Endothelial cell of umbilical vein (primary cell): ENCODE measurements at regions not wholly inside any gene's neighbourhood (a gene's known extent, or its start where the extent isn't known, plus 50 kb on each side); places are given as distances from the start of the nearest gene placed in this dataset.

Experiments used
- BruUV-seq: library from RNA; stranded (reverse); fragments of 400-500 nt; replicated peaks from 2 replicates; lab custom pipeline; 2021; lab: Mats Ljungman, UMichigan
- CTCF ChIA-PET: fragments of 300-600, 350-600 bp; sonication (Branson Sonifier 250); formaldehyde crosslinking; loops from one replicate; lab custom pipeline; 2021; ENCODE audit warnings: antibody characterized with exemption, inconsistent platforms; lab: Charles Lee
- POLR2A ChIA-PET: fragments of 300-600, 350-600 bp; sonication (Branson Sonifier 250); formaldehyde crosslinking; loops from one replicate; lab custom pipeline; 2021; ENCODE audit warnings: antibody characterized with exemption, inconsistent platforms; lab: Charles Lee
- DNase-seq: peaks from one replicate; pipeline ENCODE4 v3.0.0-alpha.2; 2011; ENCODE audit warnings: low read depth, low spot score
- FAIRE-seq: peaks from 2 replicates; lab custom pipeline; 2011; peaks lifted over from hg19 to GRCh38; lab: Jason Lieb, UNC
- H2AFZ ChIP-seq: 2 replicates; pipeline ENCODE4 v1.6.0; 2012; ENCODE audit warnings: low read depth, low read length, control low read depth, inconsistent platforms
- H3K27ac ChIP-seq: 2 replicates; pipeline ENCODE4 v1.5.1; 2011; ENCODE audit warnings: low read depth, mild to moderate bottlenecking, control low read depth, low read length, moderate library complexity; ENCODE audit not compliant: insufficient read depth
- H3K27me3 ChIP-seq, 2 experiments: 2 replicates each; pipeline versions ENCODE4 v1.6.0 to v1.6.1; 2011; ENCODE audit warnings: low read length in 2 of 2, mixed read lengths in 1 of 2; ENCODE audit not compliant: control insufficient read depth in 2 of 2, insufficient read depth in 2 of 2
- H3K36me3 ChIP-seq, 2 experiments: 2 replicates in 1 of 2; 3 replicates in 1 of 2; pipeline ENCODE4 v1.5.1; 2011; ENCODE audit warnings: low read length in 2 of 2, mild to moderate bottlenecking in 1 of 2, moderate library complexity in 1 of 2; ENCODE audit not compliant: control insufficient read depth in 2 of 2, insufficient read depth in 2 of 2; ENCODE audit errors: extremely low read depth in 1 of 2
- H3K4me1 ChIP-seq: 3 replicates; pipeline ENCODE4 v1.5.1; 2011; ENCODE audit warnings: mild to moderate bottlenecking, low read length; ENCODE audit not compliant: control insufficient read depth, insufficient read depth; ENCODE audit errors: extremely low read depth
- H3K4me2 ChIP-seq: 2 replicates; pipeline ENCODE4 v1.6.1; 2011; ENCODE audit warnings: low read length, control low read depth, mixed read lengths; ENCODE audit not compliant: insufficient read depth
- H3K4me3 ChIP-seq, 3 experiments: fragments of 200-600 bp in 1 of 3; sonication (generic), shearing (Covaris generic) in 1 of 3; replicated peaks in 1 of 3; 2 replicates each; pipeline ENCODE4 v1.5.1; 2011 to 2016; ENCODE audit warnings: control low read depth in 3 of 3, low read length in 3 of 3, mild to moderate bottlenecking in 2 of 3, inconsistent platforms in 1 of 3, low read depth in 1 of 3, moderate library complexity in 1 of 3; ENCODE audit not compliant: insufficient read depth in 1 of 3
- H3K79me2 ChIP-seq: 2 replicates; pipeline ENCODE4 v1.6.0; 2012; ENCODE audit warnings: low read length, inconsistent platforms; ENCODE audit not compliant: control insufficient read depth, insufficient read depth
- H3K9ac ChIP-seq: replicated peaks from 2 replicates; pipeline ENCODE3; 2011; ENCODE audit warnings: low read length, control low read depth; ENCODE audit not compliant: insufficient read depth; ENCODE audit errors: extremely low read depth
- H3K9me1 ChIP-seq: replicated peaks from 3 replicates; pipeline ENCODE4 v1.6.0; 2011; ENCODE audit warnings: mild to moderate bottlenecking, low read length; ENCODE audit not compliant: control insufficient read depth, insufficient read depth; ENCODE audit errors: extremely low read depth
- H3K9me3 ChIP-seq: replicated peaks from 2 replicates; pipeline ENCODE4 v1.5.1; 2012; ENCODE audit warnings: low read length, inconsistent platforms; ENCODE audit not compliant: control insufficient read depth, insufficient read depth
- H4K20me1 ChIP-seq: replicated peaks from 2 replicates; pipeline ENCODE3; 2011; ENCODE audit warnings: mild to moderate bottlenecking, low read length; ENCODE audit not compliant: control insufficient read depth, insufficient read depth; ENCODE audit errors: extremely low read depth
- EZH2 ChIP-seq: IDR thresholded peaks from 2 replicates; pipeline ENCODE4 v1.6.1; 2012; ENCODE audit warnings: borderline replicate concordance, low read depth, mild to moderate bottlenecking, moderate library complexity, low read length, inconsistent platforms; ENCODE audit not compliant: severe bottlenecking
- FOS ChIP-seq: IDR thresholded peaks from 2 replicates; pipeline ENCODE4 v1.6.1; 2011; ENCODE audit warnings: mild to moderate bottlenecking, low read length, moderate library complexity, borderline replicate concordance; ENCODE audit not compliant: insufficient read depth
- GATA2 ChIP-seq: IDR thresholded peaks from 2 replicates; pipeline ENCODE4 v1.7.0; 2011; ENCODE audit warnings: low read depth, mild to moderate bottlenecking, moderate library complexity, mixed read lengths, low read length; ENCODE audit not compliant: insufficient read length, insufficient read depth
- JUN ChIP-seq: IDR thresholded peaks from 2 replicates; pipeline ENCODE4 v1.6.1; 2011; ENCODE audit warnings: borderline replicate concordance, low read depth; ENCODE audit not compliant: insufficient read length, insufficient read depth
- MYC ChIP-seq: IDR thresholded peaks from one replicate; pipeline ENCODE4 v1.6.1; 2011; ENCODE audit warnings: mild to moderate bottlenecking, low read depth, low read length
- POLR2A ChIP-seq: IDR thresholded peaks from 2 replicates; pipeline ENCODE4 v1.6.1; 2012; ENCODE audit warnings: low read depth, mild to moderate bottlenecking, control low read depth, low read length
- POLR2AphosphoS5 ChIP-seq: IDR thresholded peaks from 2 replicates; pipeline ENCODE4 v1.6.1; 2012; ENCODE audit warnings: low read depth, mild to moderate bottlenecking, control low read depth, low read length, moderate library complexity; ENCODE audit not compliant: insufficient read depth
- dilution Hi-C: fragments of 300-500 bp; cut with MboI; formaldehyde crosslinking; loops from one replicate; pipeline ENCODE4 v1.15.0; 2019; ENCODE audit warnings: low sequenced_read_pairs; ENCODE audit not compliant: extremely low pct_ligation_motif_present
- intact Hi-C: fragments of 100-400 bp; cut with micrococcal nuclease; formaldehyde crosslinking; loops from one replicate; pipeline ENCODE4 v1.10.0; 2022
- TF ChIP-seq, protein P1 (sequence below), 2 donors: IDR thresholded peaks; 1 replicate in 1 of 2; 2 replicates in 1 of 2; pipeline ENCODE4 v1.5.1; 2011; ENCODE audit warnings: low read length in 2 of 2, mild to moderate bottlenecking in 2 of 2, moderate library complexity in 2 of 2, control low read depth in 1 of 2, inconsistent platforms in 1 of 2, low read depth in 1 of 2; ENCODE audit not compliant: insufficient read depth in 1 of 2; ENCODE audit errors: extremely low read depth in 1 of 2
- TF ChIP-seq, protein P2 (sequence below): IDR thresholded peaks from 2 replicates; pipeline ENCODE4 v1.6.1; 2011; ENCODE audit not compliant: insufficient read depth, insufficient read length

- no peak overlapping the region for H3K4me3 ChIP-seq
- H3K4me1 ChIP-seq, result no peaks in the 10 kb centered on the region
- no peak overlapping the region for H2AFZ ChIP-seq
- intact Hi-C loops (no loop called here), dilution Hi-C loops (no loop called here)
- no peaks in the 10 kb centered on the region for H3K79me2 ChIP-seq
- no peak overlapping the region for H3K9ac ChIP-seq
- BruUV-seq, result no TSS peak
- no peaks in the 10 kb centered on the region for H4K20me1 ChIP-seq
- ChIA-PET CTCF (no interaction called here), POLR2A (no interaction called here)
- no peaks in the 10 kb centered on the region for H3K36me3 ChIP-seq
- TF ChIP-seq, protein P1, sequence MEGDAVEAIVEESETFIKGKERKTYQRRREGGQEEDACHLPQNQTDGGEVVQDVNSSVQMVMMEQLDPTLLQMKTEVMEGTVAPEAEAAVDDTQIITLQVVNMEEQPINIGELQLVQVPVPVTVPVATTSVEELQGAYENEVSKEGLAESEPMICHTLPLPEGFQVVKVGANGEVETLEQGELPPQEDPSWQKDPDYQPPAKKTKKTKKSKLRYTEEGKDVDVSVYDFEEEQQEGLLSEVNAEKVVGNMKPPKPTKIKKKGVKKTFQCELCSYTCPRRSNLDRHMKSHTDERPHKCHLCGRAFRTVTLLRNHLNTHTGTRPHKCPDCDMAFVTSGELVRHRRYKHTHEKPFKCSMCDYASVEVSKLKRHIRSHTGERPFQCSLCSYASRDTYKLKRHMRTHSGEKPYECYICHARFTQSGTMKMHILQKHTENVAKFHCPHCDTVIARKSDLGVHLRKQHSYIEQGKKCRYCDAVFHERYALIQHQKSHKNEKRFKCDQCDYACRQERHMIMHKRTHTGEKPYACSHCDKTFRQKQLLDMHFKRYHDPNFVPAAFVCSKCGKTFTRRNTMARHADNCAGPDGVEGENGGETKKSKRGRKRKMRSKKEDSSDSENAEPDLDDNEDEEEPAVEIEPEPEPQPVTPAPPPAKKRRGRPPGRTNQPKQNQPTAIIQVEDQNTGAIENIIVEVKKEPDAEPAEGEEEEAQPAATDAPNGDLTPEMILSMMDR (IDR thresholded peaks at IDR 0.05; ENCODE audit: extremely low read depth in 1 of 2, insufficient read depth in 1 of 2, low read depth in 1 of 2, low read length in 2 of 2), result no peak
- TF ChIP-seq, protein P2, sequence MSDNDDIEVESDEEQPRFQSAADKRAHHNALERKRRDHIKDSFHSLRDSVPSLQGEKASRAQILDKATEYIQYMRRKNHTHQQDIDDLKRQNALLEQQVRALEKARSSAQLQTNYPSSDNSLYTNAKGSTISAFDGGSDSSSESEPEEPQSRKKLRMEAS, result no peak
- TF ChIP-seq POLR2A (no peak), FOS (no peak), POLR2AphosphoS5 (no peak), JUN (no peak), EZH2 (no peak), GATA2 (no peak), MYC (no peak)
- H3K9me1 ChIP-seq, result no peaks in the 10 kb centered on the region
- H3K9me3 ChIP-seq, result no peaks in the 10 kb centered on the region
- no peak overlapping the region for H3K4me2 ChIP-seq
- no peak for FAIRE-seq
- no peak for DNase-seq
- H3K27ac ChIP-seq, result no peak overlapping the region
- no peaks in the 10 kb centered on the region for H3K27me3 ChIP-seq
These were observed 332.6 kb upstream of the ACVR2A start for GRCh38 chr2:147512206-147512605.
